ENCODE measurements at regions not wholly inside any gene's neighbourhood (a gene's known extent, or its start where the extent isn't known, plus 50 kb on each side); places are given as distances from the start of the nearest gene placed in this dataset.
"Not testable (repeated sequence)": the region's sequence is repeated elsewhere in the genome, so short reads cannot be mapped to it uniquely, and the experiment has no call there.

DNA sequence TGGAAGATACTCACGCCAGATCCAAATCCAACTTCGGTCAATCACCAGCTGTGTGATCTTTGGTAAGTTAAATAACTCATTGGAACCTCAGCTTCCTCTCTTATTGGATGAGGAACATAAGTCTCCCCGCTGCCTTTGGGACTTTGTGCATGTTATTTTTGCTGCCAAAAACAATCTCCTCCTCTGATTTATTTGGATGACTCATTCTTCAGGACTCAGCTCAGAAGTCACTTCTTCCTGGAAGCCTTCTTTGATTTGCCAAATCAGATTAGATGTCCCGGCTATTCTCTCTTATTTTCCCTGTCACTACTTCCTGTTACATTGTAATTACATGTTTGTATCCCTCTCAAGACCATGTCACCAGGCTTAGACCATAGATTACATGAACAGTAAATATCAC lies 138.0 kb upstream of the BOD1L1 start:
- no peak for DNase-seq

DNA sequence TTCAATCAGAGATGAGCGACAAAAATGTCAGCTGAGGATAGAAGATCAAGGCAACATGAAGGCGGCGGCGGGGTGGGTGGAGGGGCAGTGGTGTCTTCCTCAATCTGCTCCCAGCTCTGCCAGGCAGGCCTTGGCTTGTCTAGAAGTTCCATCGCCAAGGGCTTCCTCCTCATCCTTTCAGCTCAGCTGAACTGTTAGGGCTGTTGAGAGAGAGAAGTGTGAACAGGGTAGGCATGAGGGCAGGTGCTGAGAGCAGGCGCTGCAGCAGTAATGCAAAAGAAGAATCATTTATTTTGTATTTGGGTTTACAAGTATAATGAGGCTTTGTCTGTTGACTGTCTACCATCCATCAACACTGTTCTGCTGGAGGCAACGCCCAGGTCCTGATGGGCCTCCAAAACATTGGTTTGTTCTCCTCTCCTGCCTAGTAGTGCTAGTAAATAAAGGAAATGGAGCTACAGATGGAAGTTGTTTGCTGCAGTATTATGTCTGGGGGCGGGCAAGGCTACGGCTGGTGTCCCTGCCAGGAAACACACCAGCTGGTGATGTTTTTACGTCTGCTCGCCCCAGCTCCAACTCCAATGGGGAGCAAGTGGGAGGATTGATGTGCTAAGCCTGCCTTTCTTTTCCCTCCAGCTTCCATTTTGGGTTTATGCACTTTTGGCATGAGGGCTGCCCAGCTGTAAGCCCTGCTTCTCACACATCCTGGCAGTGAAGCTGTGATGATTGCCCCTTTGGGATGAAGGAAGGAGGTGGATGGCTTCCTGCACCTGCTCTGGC lies 139.4 kb upstream of the BOD1L1 start:
- no peak for DNase-seq

DNA sequence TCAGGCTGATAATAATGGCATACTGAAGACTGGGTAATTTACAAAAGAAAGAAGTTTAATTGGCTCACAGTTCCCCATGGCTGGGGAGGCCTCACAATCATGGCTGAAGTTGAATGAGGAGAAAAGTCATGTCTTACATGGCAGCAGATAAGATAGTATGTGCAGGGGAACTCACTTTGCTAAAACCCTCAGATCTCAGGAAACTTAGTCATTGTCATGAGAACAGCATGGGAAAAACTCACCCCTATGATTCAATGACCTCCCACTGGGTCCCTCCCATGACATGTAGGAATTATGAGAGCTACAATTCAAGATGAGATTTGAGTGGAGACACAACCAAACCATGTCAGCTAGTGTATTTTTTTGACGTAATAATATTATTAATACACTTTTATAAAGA lies 149.8 kb upstream of the BOD1L1 start:
- no peak for DNase-seq

DNA sequence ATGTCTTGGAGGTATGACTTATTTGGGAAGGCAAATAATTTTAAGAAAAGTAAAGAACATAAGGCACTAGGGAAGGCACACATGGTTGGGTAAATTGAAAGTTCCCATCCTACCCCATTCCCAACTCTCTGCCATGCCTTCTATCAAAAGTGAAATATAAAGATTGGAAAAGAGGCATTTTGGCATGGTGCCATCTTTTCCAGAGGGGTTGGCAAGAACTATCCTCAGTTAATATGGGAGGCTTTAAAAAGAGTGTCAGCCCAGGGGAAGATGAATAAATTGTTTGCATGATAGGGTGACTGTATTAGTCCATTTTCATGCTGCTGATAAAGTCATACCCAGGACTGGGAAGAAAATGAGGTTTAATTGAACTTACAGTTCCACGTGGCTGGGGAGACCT lies 150.8 kb upstream of the BOD1L1 start:
- DNase-seq, result no peak

DNA sequence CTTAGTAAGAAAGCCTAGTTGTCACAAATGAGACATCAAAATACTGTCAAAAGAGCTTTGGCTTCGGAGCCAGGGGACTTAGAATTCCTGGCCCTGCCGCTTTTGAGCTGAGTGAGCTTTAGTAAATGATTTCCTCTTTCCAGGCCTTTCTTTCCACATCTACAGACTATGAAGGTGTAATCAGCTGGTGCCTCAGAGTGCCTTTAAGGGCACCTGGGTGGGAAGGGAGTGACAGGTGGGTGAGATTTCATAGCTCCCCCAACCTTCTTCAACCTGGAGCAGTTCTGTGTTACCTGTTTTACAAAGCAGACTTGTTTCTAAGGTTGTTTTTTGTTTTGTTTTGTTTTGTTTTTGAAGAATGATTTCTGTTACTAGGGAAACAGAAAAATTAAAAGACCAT lies 154.7 kb upstream of the BOD1L1 start:
- no peak for DNase-seq

GRCh38 chr4:13783800-13784411 lies 156.4 kb upstream of the BOD1L1 start:
- no peak for DNase-seq

GRCh38 chr4:13793020-13793710 lies 165.6 kb upstream of the BOD1L1 start:
- no peak for DNase-seq

- no peak for DNase-seq
Observed at GRCh38 chr4:13794819-13795565, 167.5 kb upstream of the BOD1L1 start.

GRCh38 chr4:13797061-13797460 lies 169.5 kb upstream of the BOD1L1 start:
- no peak for DNase-seq

DNA sequence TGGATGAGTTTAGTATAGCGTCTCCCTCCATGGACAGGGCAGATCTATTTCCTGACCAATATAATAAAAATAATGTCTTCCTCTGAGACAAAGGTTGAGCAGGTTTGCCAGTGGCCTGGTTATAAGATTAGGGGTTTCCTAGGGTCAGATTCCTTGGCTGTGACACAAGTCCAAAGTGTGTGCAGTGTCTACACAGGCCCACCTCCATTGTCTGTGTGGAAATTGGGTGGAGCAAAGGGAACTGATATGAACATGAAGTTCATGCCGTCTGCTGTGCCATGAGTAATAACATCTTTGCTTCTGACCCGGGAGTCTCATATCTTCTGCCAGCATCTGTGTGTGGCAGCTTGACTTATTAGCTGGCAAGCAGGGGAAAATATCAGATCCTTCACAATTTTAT lies 187.7 kb upstream of the BOD1L1 start:
- no peak for DNase-seq

GRCh38 chr4:13816472-13816871 lies 188.9 kb upstream of the BOD1L1 start:
- no peak for DNase-seq

- no peak for DNase-seq
Observed at GRCh38 chr4:13821522-13821921, 194.0 kb upstream of the BOD1L1 start.

GRCh38 chr4:13825822-13826221 lies 198.3 kb upstream of the BOD1L1 start:
- DNase-seq, result not testable (repeated sequence)

- DNase-seq, result no peak
Observed at GRCh38 chr4:13829457-13829856, 201.9 kb upstream of the BOD1L1 start.

DNA sequence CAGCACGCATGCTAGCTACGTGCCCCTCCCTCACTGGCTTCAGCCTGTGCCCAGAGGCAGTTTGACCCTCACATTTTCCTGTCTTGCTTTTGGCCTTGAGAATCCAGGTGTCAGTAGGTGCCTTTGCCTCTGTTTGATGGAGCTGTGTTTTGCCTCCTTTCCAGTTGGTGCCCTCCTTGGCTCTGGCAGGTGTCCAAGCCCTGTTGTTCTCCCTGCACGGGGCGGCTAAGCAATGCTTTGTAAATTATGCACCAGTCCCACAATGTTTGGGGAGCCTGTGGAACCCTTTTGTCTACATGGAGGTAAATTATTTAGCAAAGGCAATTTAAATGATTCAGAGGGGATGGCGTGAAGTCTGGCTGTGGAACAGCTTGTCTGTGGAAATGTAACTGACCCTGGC lies 202.9 kb upstream of the BOD1L1 start:
- no peak for DNase-seq

GRCh38 chr4:13833171-13833804 lies 205.8 kb upstream of the BOD1L1 start:
- DNase-seq, result no peak

DNA sequence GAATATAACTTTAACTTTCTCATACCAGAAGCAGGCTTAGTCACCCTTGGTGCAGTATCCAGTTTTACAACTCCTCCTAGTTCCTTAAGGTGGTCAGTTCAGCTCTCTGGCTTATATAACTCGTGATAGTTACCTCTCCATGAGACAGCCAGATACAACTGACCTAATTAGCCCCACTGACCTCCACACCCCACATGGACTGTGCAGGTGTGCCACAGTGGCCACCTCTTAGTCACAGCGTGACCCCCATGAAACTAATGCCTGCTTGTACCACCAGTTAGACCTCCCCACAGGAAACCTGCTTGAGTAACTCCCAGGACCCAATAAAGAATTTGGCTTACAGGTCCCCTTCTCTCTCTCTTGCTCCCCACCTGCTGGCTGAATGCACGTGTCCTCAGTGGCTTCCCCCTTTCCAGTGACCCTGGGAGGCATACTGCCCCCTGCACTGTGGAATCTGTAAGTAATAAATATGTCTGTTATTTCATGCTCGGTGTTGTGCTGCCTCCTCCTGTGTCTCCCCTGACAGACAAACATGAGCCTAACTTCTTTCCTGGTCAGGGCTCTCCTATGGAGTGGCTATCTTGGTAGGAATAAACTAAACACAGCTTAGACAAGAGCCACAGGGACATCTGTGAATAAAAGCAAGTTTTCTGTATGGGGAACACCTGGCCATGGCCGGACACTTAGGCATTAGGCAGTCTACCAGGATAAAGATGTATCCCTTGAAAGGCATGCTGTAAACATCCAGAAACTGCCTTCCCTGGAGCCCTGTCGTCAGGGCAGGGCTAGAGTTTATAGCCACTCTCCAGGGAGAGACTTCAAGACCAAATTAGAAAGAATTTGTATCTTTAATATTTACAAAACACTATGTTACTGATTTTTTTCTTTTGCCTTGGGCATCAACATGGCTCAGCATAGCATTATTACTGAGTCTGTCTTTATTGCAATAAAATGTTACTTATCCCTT lies 209.7 kb upstream of the BOD1L1 start:
- DNase-seq, result no peak

DNA sequence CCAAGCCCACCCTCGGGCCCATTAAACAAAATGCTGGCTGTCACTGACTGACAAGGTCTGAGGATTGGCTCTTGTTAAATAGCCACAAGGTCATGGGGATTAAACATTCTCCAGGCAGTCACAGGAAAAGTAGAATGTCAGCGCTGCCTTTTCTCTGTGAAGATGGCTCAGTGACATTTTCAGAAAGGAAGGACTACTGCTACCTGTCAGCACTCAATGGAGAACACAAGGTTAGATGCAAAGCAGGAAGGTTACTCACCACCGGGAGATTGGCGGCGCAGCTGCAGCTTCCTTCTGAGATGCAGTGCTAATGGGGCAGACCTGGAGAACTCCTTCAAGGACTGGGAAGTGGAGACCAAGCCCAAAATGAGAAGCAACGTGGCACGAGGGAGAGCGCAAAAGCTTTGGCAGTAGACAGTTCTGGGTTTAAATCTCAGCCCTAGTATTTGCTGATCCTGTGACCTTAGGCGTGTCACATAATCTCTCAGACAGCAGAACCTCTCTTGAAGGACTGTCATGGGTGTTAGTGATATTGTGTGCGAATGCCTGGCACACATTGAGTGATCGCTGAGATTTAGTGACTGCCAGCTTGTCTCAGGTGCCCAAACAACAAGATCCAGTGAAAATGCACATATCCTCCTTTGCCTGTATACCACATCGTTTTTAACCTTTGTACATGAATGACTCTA lies 213.1 kb upstream of the BOD1L1 start:
- no peak for DNase-seq

- no peak for DNase-seq
Observed at GRCh38 chr4:13844740-13845139, 217.2 kb upstream of the BOD1L1 start.

DNA sequence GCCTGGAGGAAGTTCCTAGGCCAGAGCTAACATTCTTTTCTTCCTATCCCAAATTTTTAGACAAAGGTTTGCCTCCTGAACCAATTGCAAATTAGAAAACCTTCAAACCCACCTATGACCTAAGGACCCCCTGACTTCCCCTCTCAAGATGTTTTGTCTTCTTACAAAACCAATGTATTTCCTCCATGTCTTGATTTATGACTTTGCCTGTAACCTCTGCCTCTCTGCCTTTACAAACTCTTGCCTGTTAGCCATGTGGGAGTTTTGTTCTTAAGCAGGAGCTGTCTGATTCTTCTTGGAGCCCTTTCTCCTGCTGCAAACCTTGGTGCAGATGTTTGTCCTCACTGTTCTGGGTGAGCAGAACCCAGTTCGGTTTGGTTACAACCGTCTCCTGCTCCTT lies 222.3 kb upstream of the BOD1L1 start:
- DNase-seq, result no peak
